ENCODE measurements at regions not wholly inside any gene's neighbourhood (a gene's known extent, or its start where the extent isn't known, plus 50 kb on each side); places are given as distances from the start of the nearest gene placed in this dataset.

DNA sequence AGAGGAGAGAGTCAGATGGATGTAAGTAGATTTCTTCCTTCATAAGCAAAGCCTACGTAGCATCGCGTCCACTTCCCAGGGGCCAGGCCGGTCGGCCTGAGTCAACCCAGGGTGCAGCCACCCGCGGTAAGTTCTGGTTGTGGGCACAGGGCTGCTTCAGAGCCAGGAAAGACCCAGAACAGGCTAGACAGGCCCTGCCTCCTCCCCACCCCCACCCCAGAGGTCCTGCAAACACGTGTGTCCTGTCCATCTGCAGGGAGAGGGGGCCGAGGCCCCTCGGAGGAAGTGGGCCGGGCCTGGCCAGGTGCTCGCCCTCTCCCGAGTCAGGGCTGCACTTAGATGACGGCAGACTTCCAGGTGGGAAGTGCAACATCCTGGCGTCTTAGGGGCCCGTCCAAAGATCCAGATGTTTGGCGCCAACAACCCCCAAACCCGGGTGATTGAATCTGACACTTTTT is 100.8 kb upstream of the ALDH1A3 start:
- no peak for TF ChIP-seq CTCF (conservative IDR thresholded peaks at IDR 0.05; ENCODE audit: low read length)
- no peak for TF ChIP-seq EZH2phosphoT487 (IDR thresholded peaks at IDR 0.05; ENCODE audit: borderline replicate concordance)
